HG03571 (cell line): ENCODE measurements at regions not wholly inside any gene's neighbourhood (a gene's known extent, or its start where the extent isn't known, plus 50 kb on each side); places are given as distances from the start of the nearest gene placed in this dataset.
A peak's percentile ranks its signal among the peaks of the same experiment; 100 is the strongest.
"Not testable (repeated sequence)": the region's sequence is repeated elsewhere in the genome, so short reads cannot be mapped to it uniquely, and the experiment has no call there.

Experiments
- ATAC-seq: cut with Tn5 transposase; IDR thresholded peaks from one replicate; pipeline ENCODE4 v1.9.1; 2021; ENCODE audit not compliant: unreplicated experiment

DNA sequence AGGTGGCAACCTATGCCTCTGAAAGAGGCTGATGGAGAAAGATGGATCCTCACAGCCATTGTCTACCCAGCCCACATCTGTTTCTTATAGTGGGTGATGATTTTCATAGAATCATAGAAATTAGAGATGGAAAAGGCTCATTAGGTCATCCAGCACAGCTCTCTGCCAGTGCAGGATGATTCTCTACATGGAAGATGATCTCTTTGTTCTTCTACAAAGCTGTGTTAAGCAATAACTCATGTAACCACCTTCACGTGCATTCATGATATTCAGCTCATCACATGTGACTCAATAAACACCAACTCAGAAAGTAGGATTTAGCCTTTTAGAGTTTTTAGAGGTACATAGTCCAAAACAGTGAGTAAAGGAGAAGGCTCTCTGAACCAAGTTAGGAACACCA, 539.4 kb upstream of the ID2 start:
- no peak for ATAC-seq

DNA sequence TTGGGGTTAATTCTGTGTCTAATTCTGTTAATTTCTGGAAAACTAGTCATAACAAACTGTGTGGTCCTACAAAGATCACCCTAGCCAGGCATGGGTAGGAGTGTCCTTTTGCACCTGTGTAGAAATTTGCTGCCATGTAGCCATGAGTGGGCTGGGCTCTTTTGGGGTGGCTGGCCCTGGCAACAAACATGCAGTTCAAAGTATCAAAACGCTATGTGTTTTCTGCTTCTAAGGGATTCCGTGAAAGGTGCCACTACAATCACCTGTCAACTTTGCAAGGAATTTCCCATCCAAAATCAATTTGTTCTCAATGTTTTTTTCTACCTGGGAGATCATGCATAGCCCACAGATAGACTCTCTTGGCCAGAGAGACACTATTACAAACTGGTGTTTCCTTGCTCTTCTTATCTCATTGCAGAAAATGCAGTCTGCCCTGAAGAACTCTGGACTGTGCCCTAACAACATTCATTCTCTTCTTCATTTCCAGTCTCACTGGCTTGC, 537.7 kb upstream of the ID2 start:
- no peak for ATAC-seq

DNA sequence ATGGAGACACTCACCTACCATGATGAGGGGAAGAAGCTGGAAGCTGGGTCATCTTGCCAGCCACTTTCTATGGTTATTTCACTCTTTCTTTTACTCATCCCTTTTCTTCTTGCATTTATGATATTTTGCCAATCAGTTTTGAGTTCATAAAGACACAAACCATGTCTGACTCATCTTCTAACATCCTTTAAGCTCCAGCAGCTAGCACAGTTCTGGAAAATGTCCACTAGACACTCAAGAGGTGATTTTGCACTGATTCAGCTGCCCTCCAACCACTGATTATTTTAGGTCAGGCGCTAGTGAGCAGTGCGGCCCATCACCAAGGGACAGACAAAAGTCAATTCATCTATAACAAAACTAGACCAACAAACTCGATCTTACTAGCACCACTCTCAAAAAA, 537.1 kb upstream of the ID2 start:
- no peak for ATAC-seq

DNA sequence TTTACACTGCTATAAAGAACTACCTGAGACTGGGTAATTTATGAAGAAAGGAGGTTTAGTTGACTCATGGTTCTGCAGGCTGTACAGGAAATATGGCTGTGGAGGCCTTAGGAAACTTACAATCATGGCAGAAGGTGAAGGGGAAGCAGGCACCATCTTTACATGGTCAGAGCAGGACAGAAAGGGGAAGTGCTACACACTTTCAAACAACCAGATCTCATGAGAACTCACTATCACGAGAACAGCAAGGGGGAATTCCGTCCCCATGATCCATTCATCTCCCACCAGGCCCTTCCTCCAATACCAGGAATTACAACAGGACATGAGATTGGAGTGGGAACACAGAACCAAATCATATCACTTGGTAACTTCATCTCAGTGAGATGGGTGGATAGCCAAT, 536.5 kb upstream of the ID2 start:
- not testable (repeated sequence) for ATAC-seq

DNA sequence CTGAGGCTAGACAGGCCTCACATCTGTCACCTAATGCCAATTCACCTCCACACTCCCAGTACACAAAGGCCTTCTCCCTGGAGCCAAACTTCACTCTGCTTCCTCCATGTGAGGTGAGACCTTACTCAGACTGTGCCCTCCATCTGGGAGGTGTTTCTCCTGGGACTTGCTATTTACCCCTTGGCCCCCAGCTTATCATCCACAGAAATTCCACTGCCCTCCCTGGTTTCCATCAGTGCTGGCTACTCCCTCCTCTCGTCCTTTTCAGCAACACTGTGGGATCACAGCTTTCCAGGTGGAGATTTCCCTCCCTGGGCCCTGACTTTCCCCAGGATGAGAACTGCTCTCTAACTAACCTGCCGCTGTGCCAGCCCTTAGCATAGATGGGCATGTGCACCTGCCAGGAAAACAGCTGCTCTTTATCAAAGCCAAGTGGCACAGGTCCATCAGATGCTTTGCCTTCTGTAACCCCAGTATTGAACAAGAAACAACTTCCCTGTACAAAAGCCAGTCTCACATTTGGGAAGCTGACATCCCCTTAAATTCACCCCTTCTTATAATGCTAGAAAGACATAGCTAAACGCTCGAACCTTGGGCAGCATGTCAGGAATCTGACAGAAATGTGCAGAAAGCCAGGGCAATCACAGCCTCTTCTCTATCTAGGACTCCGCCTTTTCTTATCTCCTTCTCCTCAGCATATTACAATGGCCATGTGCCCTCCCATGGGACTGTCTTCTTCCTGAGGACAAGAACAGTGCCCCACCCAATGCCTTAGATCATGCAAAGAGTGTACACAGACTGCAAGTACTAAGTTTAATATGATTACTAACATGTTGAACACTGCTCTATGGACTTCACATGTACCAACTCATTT, 535.5 kb upstream of the ID2 start:
- no peak for ATAC-seq

DNA sequence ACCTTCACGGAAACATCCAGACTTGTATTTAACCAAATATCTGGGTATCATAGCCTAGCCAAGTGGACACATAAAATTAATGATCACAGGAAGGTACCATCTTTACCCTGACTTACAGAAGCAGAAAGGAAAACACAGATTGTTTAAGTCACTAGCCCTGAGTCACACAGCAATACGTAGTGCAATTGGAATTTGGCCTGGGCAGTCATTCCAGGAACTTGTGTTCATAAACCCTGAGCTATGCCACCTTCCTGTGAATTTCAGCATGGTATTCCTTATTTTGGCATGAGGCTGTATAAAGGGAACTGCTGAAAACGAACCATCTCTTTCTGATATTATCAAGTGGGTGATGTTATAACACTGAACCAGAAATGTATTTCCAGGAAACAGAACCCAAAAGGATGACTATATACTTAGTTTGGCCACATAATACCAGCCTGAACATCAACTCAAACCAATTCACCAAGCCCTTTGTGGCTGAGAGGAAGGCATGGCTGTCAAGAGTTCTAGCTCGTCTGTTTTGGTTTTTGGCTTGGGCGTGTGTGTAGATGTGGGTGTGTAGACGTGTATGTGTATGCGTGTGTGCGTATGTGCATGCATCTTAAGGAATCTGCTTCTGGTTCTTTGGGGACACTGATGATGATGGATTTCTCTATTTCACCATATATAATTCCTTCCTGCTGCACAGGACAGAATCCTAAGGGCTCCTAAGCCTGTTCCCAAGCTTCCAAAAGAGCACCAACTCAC, 533.4 kb upstream of the ID2 start:
- ATAC-seq = no peak

DNA sequence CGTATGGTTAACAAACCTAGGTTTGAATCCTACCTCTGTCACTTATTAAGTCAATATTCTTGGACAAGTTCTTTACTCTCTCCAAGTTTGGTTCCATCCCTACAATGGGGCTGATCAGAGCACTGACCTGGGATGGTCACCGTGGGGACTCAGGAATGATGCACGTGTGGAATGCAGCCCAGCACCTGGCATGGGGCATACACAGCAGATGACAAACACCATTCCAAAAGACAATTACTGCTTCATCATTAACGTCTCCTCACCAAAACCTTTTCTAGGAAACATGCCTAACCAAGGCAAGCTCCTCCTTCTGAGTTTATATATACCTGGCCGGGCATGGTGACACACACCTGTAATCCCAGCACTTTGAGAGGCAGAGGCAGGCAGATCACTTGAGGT, 532.9 kb upstream of the ID2 start:
- no peak for ATAC-seq

DNA sequence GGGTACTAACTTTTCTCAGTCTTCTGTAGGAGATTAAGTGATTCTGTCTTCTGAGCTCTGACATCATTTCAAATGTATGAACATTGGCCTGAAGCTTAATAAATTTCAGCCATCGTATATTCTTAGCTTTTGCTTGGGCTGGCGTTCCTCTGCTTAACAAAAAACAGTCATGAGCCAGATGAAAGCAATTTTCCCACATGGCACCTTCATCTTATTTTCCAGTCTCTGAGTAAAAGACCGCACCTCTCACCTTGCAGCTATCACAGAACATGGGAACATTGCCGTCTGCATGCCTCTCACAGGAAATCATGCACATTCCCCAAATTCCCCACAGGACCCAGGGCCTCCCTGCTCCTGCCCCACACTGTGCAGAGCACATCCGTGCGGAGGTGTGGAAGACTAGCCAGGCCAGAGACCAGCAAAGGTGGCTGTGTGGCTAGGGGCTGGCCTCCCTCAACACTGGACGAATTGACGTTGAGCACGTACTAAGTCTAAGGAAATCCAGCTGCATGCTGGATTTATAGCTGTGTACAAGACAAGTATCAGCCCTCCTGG, 531.8 kb upstream of the ID2 start:
- ATAC-seq = no peak

DNA sequence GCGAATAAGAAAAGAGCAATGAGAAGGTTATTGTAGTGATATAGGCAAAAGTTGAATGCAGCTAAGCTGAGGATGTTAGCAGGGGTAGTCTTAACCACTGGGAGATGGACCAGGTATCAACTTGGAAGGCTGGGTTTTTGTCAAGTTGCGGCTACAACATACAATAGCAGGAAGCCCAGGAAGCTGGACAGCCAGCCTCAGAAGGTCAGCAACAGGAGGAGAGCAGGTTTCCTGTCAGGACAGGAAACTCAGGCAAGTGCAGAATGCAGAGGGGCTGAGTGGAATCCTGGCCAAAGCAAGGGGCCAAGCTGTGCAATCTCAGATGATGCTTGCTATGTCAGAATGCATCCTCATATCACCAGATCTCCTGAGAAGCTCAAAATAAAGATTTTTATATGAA, 530.0 kb upstream of the ID2 start:
- ATAC-seq = no peak

DNA sequence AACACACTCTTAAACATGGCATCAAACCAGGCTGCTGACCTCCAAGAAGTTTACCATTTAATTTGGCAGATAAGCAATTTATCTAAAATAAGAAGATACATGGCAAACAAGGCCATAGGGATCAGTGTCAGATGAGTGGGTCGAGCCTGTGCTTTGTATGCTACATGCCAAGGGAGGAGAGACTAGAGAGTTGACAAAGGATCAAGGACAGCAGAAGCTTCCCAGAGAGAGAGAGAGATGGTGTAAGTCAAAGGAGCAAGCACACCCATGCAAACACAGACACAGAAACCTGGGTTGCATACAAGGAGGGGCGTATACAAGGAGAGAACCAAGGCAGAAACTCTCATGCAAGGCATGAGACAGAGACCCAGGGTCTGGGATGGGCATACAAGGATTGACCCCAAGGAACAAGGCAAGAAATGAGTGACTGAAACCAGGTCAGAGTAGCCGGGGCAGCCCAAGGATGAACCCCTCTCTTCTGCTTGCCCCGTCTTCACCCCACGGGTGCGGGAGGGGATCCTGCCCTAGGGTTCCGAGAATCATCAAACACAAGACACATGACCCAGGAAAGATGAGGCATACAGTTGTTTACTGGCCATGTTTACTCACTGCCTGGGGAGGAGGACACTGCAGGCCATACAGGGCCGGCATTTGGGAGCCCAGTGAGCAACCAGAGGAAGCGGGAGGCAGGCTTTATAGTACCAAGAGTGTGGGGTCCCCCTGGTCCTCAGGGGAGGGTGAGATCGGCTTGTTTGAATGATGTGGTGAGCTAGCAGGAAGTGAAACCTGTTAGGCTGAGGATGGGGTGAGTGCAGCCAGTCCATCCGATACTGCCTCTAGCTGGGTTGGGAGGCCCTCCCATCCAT, 529.2 kb upstream of the ID2 start:
- peak; percentile 99 for ATAC-seq

DNA sequence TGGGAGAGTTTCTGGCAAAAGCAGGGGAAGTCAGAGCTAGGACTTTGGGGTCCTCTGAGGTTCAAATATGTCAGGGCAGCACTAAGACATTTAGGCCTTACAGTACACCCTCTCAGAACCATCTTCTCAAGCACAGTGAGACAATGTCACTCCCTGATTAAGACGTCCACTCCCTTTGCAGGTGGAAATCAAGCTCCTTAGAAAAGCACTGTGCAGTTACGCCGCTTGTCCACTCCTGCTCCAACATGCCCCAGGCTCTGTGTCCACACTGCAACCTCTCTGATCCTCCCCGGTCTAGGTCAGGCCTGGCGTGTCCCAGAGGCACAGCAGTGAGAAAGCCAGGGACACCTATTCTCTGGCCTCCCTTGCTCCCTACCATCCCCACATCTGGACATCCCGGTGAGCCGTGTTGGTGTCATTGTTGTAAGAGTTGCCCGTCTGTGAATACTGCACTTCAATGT, 528.6 kb upstream of the ID2 start:
- ATAC-seq = peak; percentile 16

DNA sequence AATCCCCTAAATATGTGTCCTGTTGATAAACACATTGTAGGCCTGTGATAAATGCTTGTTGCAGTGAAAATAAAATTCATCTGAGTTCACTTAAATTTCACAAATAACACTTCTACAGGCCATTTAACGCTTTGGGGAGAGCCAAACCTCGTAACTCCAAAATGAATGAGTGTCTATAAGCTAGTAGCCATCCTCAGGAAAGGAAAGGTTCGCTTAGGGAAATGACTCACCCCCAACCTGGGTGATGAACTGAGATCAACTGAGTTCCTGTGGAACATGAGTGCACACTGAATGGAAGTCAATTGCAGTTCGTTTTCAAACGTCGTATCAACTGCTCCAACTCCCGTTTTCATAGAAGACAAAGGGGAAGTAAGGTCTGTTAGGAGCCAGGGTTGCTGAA, 527.6 kb upstream of the ID2 start:
- ATAC-seq = no peak

DNA sequence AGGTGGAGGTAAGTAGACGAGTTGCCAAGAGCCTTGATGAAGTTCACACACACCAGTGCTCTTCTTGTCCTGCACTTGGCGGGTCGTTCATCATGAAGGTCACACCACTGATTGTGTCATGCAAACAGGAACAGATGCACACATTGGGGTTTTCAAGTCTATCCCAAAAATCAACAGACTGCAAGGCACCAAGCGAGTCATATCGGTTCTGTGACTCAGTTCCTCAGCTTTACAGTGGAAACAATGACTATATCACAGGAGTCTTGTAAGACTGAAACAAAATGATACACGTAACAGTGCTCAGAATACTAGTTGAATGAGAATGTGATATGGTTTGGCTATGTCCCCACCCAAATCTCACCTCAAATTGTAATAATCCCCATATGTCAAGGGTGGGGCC, 526.9 kb upstream of the ID2 start:
- ATAC-seq = no peak

DNA sequence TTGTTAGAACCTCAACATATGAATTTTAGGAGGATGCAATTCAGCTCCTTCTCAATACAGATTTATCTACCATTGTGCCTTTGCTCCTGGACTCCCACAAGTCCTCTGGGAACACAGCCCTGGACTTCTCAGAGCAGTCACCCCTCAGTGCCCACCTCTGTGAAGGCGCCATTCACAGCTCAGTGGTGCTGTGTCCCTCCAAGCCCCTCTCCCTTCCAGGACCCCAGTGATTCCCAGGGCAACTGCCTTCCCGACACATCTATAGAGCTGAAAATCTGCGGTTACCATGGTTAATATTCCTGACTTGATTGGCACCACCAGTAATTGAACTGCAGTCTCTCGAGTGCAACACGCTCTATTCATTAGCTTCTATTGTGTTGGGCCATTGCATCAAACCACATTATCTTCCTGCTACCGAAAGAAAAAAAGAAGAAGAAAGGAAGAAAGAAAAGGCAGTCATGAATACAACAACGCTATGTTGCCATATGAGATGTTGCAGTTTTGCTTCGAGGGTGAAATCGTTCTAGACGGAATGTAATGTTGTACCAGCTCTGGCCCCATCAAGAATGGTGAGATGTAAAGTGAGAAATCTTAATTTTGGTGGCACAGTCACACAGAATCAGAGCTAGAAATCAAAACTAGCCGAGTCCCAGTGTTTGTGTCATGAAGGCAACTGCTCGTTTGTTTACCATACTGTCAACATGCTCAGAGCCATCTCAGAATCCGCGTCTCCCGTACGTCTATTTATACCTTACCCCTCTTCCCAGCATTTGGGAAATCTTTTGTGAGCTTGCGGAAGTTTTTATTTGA, 524.0 kb upstream of the ID2 start:
- no peak for ATAC-seq

DNA sequence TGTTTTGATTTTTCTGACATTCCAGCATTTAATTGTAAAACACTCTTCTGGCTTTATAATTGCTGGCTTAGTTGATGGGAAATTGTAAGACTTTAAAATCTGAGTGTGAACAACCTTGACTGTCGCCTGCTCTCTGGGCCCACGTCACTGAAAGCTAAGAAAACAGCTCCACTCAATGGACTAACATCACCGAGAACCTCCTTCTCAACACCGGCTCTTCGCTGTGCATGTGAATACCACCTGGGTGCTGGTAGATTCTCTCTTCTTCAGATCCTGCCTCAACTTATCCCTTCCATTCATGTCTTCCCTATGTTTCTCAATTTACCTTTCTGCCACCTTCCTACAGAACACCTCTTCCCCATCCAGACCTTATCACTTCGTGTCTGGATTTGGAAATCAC, 523.1 kb upstream of the ID2 start:
- no peak for ATAC-seq

DNA sequence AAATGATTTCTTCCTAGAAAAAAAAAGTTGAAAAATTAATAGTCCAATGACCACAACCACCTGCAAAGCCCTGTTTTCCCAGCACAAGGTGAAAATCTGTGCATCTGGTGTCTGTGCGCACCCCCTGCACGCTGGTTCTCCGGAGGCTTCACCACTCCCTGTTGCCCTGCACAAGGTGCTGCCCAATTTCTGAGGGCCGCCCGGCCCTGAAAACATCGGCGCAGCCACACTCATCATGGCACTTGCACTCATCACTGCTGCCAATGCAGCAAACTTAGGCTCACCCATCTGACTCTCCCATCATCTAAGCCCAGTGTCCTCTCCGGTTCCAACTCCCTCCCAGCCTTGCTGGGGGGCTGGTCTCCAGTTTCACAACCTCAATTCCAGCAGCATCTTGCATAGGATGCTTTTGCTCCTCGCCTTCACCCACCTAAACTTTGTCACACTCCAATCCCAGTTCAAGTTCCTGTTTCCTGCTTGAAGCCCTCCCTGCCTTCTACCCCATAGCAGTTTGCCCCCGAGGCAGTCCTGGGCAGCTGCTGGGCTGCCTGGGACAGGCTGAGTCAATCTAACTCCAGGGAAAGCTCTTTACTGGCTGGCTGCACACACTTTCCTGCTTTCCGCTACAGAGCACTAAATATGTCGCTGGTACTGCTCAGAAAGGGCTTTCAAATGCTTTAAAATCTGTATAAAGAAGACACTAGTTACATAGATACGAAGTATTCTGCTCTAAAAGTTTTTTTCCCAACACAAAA, 522.5 kb upstream of the ID2 start:
- ATAC-seq = no peak

DNA sequence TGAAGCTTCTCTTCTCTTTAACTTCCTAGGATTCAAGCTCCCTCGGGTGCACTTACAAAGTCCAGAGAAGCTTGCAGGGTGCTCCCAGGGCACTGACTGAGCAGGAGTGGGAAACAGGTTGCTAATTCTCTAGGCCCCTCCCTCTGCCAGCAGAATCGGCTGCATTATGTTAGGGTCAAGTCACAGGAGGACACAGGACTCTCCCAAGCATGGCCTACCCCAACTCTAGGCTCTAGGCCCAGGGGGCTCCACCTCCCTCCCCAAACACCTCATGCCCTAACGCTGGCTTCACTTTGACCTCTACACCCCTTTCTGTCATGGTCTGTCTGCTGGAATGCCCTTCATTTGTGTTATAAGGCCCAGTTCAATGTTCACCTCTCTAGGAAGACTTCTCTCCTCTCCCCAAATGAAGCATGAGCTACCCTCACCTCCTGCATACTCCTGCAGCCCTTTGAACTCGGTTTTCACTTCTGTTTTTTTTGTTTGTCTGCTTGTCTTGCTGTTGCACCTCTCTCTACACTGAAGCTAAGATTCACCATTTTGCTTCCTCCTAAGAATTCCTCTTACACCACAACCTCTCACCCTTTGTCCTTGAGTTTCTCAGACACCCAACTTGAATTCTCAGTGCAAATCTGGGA, 521.8 kb upstream of the ID2 start:
- no peak for ATAC-seq

DNA sequence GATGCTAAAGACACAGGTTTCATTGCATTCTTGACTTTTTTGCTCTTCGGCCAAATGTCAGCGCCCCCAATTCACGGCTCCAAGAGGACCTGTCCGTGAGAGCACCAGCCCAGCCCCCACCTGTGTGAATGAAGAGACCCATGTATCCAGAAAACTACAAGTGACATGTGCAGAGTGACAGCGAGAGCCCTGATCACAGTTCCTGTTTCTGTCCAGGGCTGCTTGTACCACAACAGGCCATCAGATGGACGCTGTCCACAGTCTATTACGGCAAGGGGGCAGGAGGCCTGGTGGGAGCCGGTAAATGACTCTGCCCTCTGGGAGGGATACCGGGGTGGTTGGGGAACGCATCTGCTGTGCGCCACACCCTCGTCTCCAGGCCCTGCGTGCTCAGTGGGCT, 520.9 kb upstream of the ID2 start:
- ATAC-seq = no peak

DNA sequence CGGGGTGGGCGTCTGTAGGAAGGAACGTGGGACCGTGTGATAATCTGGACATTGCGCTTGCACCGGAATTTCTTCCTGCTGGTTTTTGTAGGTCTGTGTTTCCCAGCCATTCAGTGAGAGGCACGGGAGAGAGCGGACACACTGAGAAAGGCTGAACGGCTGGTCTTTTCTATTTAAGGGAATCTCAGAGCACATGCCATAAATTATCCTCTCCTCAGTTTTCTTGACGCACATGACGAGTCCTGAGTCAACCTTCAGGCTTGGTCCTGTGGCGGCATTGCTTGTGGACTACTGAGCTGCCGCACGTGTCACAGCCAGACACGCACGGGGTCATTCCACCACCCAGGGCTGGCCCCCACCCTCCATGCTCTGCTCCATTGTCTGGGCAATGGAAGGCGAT, 519.3 kb upstream of the ID2 start:
- ATAC-seq = no peak
